ENCODE measurements at regions not wholly inside any gene's neighbourhood (a gene's known extent, or its start where the extent isn't known, plus 50 kb on each side); places are given as distances from the start of the nearest gene placed in this dataset.

DNA sequence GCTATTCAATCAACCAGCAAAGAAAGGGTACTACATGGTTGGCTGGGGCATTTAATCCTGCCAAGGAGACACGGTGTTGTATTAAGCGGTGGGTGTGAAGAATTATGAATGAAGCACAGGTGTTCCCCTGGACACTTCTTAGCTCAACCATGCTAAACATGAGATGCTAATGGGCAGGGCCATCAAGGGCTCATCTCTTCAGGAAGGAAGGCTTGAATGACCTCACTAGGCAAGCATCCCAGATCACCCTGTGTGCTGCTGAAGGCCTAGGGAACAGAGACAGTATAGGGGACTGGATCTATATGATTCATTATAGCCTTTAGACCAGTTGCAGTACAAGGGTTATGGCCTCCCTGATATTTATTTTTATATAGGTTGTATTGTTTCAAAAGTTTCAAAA is 221.3 kb upstream of the SLCO3A1 start:
- WGBS (ENCODE audit: insufficient coverage, insufficient replicate concordance, low lambda C conversion rate, missing lambda C conversion rate) = 15% methylated on average over 2 of the region's 2 CpGs

More for the DNA sequence above, 221.3 kb upstream of the SLCO3A1 start:
- intact Hi-C loops (cut with micrococcal nuclease; ENCODE audit: unreplicated experiment) (no loop called here), in situ Hi-C loops (cut with MboI) (no loop called here)
- H3K9ac ChIP-seq (ENCODE audit: control insufficient read depth, insufficient read depth, low read length) = no peak overlapping the region
- ChIA-PET CTCF (no interaction called here), SMC1A (ENCODE audit: uncharacterized antibody, unreplicated experiment) (no interaction called here), POLR2A (no interaction called here), RAD21 (ENCODE audit: unreplicated experiment) (no interaction called here)
- H3K4me2 ChIP-seq (ENCODE audit: control insufficient read depth, insufficient read depth) = no peak overlapping the region
- no peak overlapping the region for H3K27ac ChIP-seq (ENCODE audit: control insufficient read depth, insufficient read depth)
- H3K27me3 ChIP-seq (replicated peaks in 1 of 2; ENCODE audit: control insufficient read depth in 2 of 2, insufficient read depth in 2 of 2, low read length in 1 of 2) = no peaks in the 10 kb centered on the region; a peak in 1 of 4 replicates
- no peak for DNase-seq (ENCODE audit: low read depth, low spot score)
- H3K4me1 ChIP-seq (ENCODE audit: control insufficient read depth, insufficient read depth, low read length) = no peaks in the 10 kb centered on the region
- no peaks in the 10 kb centered on the region for H3K36me3 ChIP-seq (ENCODE audit: control insufficient read depth in 2 of 2, insufficient read depth in 2 of 2, low read length in 1 of 2)
- H2AFZ ChIP-seq (ENCODE audit: control insufficient read depth, low read depth, low read length) = no peak overlapping the region
- H4K20me1 ChIP-seq (ENCODE audit: control insufficient read depth, insufficient read depth) = no peaks in the 10 kb centered on the region
- BruUV-seq (replicated peaks) = no TSS peak
- H3K4me3 ChIP-seq = no peak overlapping the region
- FAIRE-seq = no peak
- TF ChIP-seq IRF4 (IDR thresholded peaks at IDR 0.05; ENCODE audit: low read depth, low read length) = no peak
- no peak for TF ChIP-seq JUNB (IDR thresholded peaks at IDR 0.05)
- TF ChIP-seq TAF1 (IDR thresholded peaks at IDR 0.05; ENCODE audit: borderline replicate concordance, low read depth, low read length) = no peak
- no peak for TF ChIP-seq GATAD2B (conservative IDR thresholded peaks at IDR 0.05; ENCODE audit: low read depth)
- no peak for TF ChIP-seq RBBP5 (conservative IDR thresholded peaks at IDR 0.05)
- no peak for TF ChIP-seq TCF12 (IDR thresholded peaks at IDR 0.05; ENCODE audit: low read depth, low read length)
- TF ChIP-seq KAT2A (conservative IDR thresholded peaks at IDR 0.05; ENCODE audit: control insufficient read depth, low read depth, low read length) = no peak
- TF ChIP-seq RAD51 (IDR thresholded peaks at IDR 0.05) = no peak
- no peak for TF ChIP-seq STAT3 (IDR thresholded peaks at IDR 0.05; ENCODE audit: low read depth, low read length)
- no peak for TF ChIP-seq YBX1 (IDR thresholded peaks at IDR 0.05)
- no peak for TF ChIP-seq RB1 (IDR thresholded peaks at IDR 0.05; ENCODE audit: borderline replicate concordance)
- TF ChIP-seq MEF2B (IDR thresholded peaks at IDR 0.05; ENCODE audit: partially characterized antibody, poor library complexity, severe bottlenecking) = no peak
- TF ChIP-seq, protein P1, sequence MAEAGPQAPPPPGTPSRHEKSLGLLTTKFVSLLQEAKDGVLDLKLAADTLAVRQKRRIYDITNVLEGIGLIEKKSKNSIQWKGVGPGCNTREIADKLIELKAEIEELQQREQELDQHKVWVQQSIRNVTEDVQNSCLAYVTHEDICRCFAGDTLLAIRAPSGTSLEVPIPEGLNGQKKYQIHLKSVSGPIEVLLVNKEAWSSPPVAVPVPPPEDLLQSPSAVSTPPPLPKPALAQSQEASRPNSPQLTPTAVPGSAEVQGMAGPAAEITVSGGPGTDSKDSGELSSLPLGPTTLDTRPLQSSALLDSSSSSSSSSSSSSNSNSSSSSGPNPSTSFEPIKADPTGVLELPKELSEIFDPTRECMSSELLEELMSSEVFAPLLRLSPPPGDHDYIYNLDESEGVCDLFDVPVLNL (IDR thresholded peaks at IDR 0.05; ENCODE audit: low read depth, low read length) = no peak
- TF ChIP-seq, protein P2, sequence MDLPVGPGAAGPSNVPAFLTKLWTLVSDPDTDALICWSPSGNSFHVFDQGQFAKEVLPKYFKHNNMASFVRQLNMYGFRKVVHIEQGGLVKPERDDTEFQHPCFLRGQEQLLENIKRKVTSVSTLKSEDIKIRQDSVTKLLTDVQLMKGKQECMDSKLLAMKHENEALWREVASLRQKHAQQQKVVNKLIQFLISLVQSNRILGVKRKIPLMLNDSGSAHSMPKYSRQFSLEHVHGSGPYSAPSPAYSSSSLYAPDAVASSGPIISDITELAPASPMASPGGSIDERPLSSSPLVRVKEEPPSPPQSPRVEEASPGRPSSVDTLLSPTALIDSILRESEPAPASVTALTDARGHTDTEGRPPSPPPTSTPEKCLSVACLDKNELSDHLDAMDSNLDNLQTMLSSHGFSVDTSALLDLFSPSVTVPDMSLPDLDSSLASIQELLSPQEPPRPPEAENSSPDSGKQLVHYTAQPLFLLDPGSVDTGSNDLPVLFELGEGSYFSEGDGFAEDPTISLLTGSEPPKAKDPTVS (IDR thresholded peaks at IDR 0.05; ENCODE audit: low read depth, low read length) = no peak
- H3K79me2 ChIP-seq (ENCODE audit: control insufficient read depth, insufficient read depth, low read length) = no peaks in the 10 kb centered on the region
- no peak for ATAC-seq
- H3K9me3 ChIP-seq (replicated peaks; ENCODE audit: control insufficient read depth, insufficient read depth, low read length) = no peaks in the 10 kb centered on the region
